Thyroid gland (tissue), 4 donors: ENCODE measurements at regions not wholly inside any gene's neighbourhood (a gene's known extent, or its start where the extent isn't known, plus 50 kb on each side); places are given as distances from the start of the nearest gene placed in this dataset.

Experiments used
- DNase-seq, 2 donors: peaks; one replicate each; pipeline ENCODE4 v3.0.0-alpha.2; 2019
- H3K27ac ChIP-seq, 3 donors: fragments of 200-600 bp; sonication (generic); 1 replicate in 2 of 3; 2 replicates in 1 of 3; pipeline ENCODE4 v1.5.1; 2016 to 2019; ENCODE audit warnings: mild to moderate bottlenecking in 1 of 3, moderate library complexity in 1 of 3
- H3K27me3 ChIP-seq: fragments of 200-600 bp; sonication (generic); one replicate; pipeline ENCODE4 v1.5.1; 2019
- H3K36me3 ChIP-seq, 2 donors: fragments of 200-600 bp; sonication (generic); one replicate each; pipeline ENCODE4 v1.5.1; 2016 to 2019
- H3K4me1 ChIP-seq, 2 donors: fragments of 200-600 bp; sonication (generic); one replicate each; pipeline ENCODE4 v1.5.1; 2017 to 2019
- H3K4me3 ChIP-seq, 3 donors: fragments of 200-600 bp; sonication (generic); replicated peaks in 1 of 3; 1 replicate in 2 of 3; 2 replicates in 1 of 3; pipeline ENCODE4 v1.5.1; 2016; ENCODE audit warnings: mild to moderate bottlenecking in 1 of 3
- H3K9me3 ChIP-seq: fragments of 200-600 bp; sonication (generic); one replicate; pipeline ENCODE4 v1.5.1; 2017
- CTCF ChIP-seq, 6 experiments: fragments of 200-600 bp in 3 of 6; fragments of 450-650 bp in 3 of 6; sonication (generic) in 3 of 6; IDR thresholded peaks; one replicate each; pipeline ENCODE4 v1.5.1; 2016 to 2019; ENCODE audit warnings: antibody characterized with exemption in 6 of 6, mild to moderate bottlenecking in 2 of 6, inconsistent platforms in 1 of 6, moderate library complexity in 1 of 6
- POLR2A ChIP-seq, 2 donors: fragments of 450-650 bp; IDR thresholded peaks; one replicate each; pipeline ENCODE4 v1.6.1; 2017; ENCODE audit warnings: antibody characterized with exemption in 2 of 2, mild to moderate bottlenecking in 2 of 2, moderate library complexity in 1 of 2
- WGBS, 2 donors: methylation state at CpG; one replicate each; pipeline ENCODE4 v1.1.5; 2017; 5-methylcytosine and 5-hydroxymethylcytosine counted together
- intact Hi-C: fragments of 100-400 bp; cut with DNase I; formaldehyde crosslinking; loops from one replicate; pipeline ENCODE4 v1.15.1; 2023

DNA sequence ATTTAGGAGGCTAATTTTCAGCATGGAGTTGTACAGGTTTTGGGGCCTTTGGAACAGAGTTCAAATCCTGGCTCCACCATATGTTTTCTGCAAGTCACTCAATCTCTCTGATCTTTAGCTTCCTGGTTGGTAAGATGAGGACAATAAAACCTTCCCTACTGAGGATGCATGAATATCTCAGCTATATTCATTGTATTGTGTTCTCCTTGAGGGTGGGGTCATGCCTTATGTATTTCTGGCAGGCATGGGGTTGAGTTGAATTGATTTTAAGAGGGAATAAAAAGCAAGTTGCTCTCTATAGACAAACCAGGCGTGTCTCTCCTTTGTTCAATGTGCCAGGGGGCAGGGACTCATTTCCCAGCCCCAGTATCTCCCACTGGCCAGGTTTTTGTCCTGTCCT lies 173.1 kb downstream of the C12orf75 start:
- Histone ChIP-seq H3K36me3 (no peaks in the 10 kb centered on the region), H3K27me3 (no peaks in the 10 kb centered on the region), H3K4me3 (no peak overlapping the region), H3K9me3 (no peaks in the 10 kb centered on the region), H3K4me1 (no peaks in the 10 kb centered on the region), H3K27ac (no peak overlapping the region)
- 69 to 80% methylated on average over 1 of the region's 1 CpG for WGBS, 2 donors
- intact Hi-C loops = no loop called here
- TF ChIP-seq CTCF (IDR thresholded peaks at IDR 0.05) (no peak), POLR2A (IDR thresholded peaks at IDR 0.05) (no peak)
- DNase-seq = no peak

DNA sequence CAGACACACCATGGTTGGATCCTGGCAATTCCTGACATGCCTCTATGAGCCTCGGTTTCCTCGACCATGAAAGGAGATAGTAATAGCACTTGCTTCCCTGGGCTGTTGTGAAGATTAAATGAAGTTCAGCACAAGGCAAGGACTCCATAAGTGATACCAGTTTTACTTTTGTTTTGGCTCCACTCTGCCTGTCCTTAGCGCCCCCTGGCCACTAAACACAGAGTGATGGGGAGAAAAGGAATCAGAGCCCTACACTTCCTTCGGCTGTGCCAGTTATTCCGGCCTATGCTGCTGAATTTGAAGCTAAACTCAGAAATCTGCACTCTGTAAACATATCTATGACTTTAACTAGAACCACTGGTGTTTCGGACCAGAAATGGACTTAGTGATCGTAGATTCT lies 173.8 kb downstream of the C12orf75 start:
- Histone ChIP-seq H3K9me3 (no peaks in the 10 kb centered on the region), H3K27me3 (no peaks in the 10 kb centered on the region), H3K36me3 (no peaks in the 10 kb centered on the region), H3K4me3 (no peak overlapping the region), H3K4me1 (no peaks in the 10 kb centered on the region), H3K27ac (no peak overlapping the region)
- TF ChIP-seq CTCF (IDR thresholded peaks at IDR 0.05) (no peak), POLR2A (IDR thresholded peaks at IDR 0.05) (no peak)
- no peak for DNase-seq
- 88 to 94% methylated on average over 7 of the region's 7 CpGs for WGBS, 2 donors
- intact Hi-C loops = no loop called here

- Histone ChIP-seq H3K27ac (no peak overlapping the region), H3K4me1 (peaks cover 0 to 8% of the 10 kb centered on the region in 2 donors), H3K9me3 (no peaks in the 10 kb centered on the region), H3K4me3 (no peak overlapping the region), H3K27me3 (no peaks in the 10 kb centered on the region), H3K36me3 (no peaks in the 10 kb centered on the region)
- 85 to 89% methylated on average over 1 of the region's 1 CpG for WGBS, 2 donors
- TF ChIP-seq CTCF (IDR thresholded peaks at IDR 0.05) = no peak
- TF ChIP-seq POLR2A (IDR thresholded peaks at IDR 0.05) = no peak
- intact Hi-C loops = no loop called here
- no peak for DNase-seq
Observed at GRCh38 chr12:105506678-105507310, 176.3 kb downstream of the C12orf75 start.

DNA sequence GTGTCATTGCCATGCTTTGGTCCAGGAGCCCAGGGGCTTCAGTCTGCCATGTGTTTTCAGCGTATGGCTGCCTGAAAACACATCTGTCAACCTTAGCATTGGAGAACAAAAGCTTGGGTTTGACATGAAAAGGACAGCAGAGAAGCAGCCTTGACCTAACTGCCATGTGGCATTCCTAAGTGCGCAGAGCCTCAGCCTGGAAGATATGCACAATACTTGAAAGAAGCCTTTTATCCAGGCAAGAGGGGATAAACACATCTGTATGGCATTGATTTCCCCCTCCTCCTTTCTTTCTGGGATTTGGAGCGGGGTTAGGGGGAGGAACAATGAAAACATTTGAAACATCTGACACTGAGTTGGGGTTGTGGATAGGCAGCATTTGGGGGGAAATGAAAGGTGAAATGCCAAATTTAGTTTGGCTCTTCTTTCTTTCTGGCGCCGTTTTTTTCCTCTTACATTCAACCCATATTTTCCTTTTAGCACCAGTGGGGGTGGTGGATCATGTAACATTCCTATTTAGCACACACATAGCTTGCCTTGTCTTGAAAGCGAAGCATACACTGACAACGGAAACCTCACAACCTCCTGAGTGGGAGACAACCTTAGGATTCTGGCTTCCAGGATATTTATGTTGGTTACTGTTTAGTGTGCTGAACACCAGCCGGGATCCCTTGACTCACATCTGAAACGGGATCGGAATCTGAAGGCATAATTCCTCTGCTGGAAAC lies 177.0 kb downstream of the C12orf75 start:
- TF ChIP-seq POLR2A (IDR thresholded peaks at IDR 0.05) = no peak
- TF ChIP-seq CTCF (IDR thresholded peaks at IDR 0.05) = no peak
- H3K27me3 ChIP-seq = no peaks in the 10 kb centered on the region
- H3K36me3 ChIP-seq = no peaks in the 10 kb centered on the region
- no peaks in the 10 kb centered on the region for H3K9me3 ChIP-seq
- 83 to 91% methylated on average over 10 of the region's 10 CpGs for WGBS, 2 donors
- no peak for DNase-seq
- intact Hi-C loops = no loop called here
- H3K27ac ChIP-seq = no peak overlapping the region
- H3K4me1 ChIP-seq = peaks cover 0 to 8% of the 10 kb centered on the region in 2 donors
- H3K4me3 ChIP-seq = no peak overlapping the region

DNA sequence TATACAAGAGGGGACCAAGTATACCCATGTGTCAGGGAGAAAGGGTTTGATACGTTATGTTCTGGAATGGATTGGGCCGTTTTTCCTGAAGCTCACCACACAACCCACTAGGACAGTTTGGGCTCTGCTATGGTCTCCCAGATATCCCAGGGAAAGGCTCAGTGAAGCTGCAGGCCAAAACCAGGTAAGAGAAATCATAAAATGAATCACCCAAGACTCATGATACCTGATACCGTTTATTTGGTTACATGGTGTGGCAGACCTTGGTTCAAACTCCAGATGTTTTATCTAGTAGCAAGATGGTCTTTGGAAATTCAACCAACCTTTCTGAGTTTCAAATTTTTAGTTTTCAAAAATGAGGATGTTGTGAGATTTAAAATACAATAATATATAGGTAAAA lies 177.6 kb downstream of the C12orf75 start:
- 93 to 95% methylated on average over 3 of the region's 3 CpGs for WGBS, 2 donors
- no peak for DNase-seq
- no peaks in the 10 kb centered on the region for H3K36me3 ChIP-seq
- H3K9me3 ChIP-seq = no peaks in the 10 kb centered on the region
- peaks cover 0 to 8% of the 10 kb centered on the region in 2 donors for H3K4me1 ChIP-seq
- H3K4me3 ChIP-seq = no peak overlapping the region
- TF ChIP-seq CTCF (IDR thresholded peaks at IDR 0.05) = no peak
- H3K27me3 ChIP-seq = no peaks in the 10 kb centered on the region
- H3K27ac ChIP-seq = no peak overlapping the region
- intact Hi-C loops = no loop called here
